ENCODE measurements at regions not wholly inside any gene's neighbourhood (a gene's known extent, or its start where the extent isn't known, plus 50 kb on each side); places are given as distances from the start of the nearest gene placed in this dataset.

- H3K27ac Mint-ChIP-seq = no peak overlapping the region
- H3K4me1 ChIP-seq (ENCODE audit: insufficient read depth, low read length) = no peaks in the 10 kb centered on the region
- H3K27me3 Mint-ChIP-seq = no peaks in the 10 kb centered on the region
- TF ChIP-seq, protein P1, sequence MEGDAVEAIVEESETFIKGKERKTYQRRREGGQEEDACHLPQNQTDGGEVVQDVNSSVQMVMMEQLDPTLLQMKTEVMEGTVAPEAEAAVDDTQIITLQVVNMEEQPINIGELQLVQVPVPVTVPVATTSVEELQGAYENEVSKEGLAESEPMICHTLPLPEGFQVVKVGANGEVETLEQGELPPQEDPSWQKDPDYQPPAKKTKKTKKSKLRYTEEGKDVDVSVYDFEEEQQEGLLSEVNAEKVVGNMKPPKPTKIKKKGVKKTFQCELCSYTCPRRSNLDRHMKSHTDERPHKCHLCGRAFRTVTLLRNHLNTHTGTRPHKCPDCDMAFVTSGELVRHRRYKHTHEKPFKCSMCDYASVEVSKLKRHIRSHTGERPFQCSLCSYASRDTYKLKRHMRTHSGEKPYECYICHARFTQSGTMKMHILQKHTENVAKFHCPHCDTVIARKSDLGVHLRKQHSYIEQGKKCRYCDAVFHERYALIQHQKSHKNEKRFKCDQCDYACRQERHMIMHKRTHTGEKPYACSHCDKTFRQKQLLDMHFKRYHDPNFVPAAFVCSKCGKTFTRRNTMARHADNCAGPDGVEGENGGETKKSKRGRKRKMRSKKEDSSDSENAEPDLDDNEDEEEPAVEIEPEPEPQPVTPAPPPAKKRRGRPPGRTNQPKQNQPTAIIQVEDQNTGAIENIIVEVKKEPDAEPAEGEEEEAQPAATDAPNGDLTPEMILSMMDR (IDR thresholded peaks at IDR 0.05) = no peak
- H3K4me3 ChIP-seq (ENCODE audit: low read length) = no peak overlapping the region
- no peak for DNase-seq
- CTCF ChIA-PET = no interaction called here
- no peaks in the 10 kb centered on the region for H3K27me3 ChIP-seq (ENCODE audit: control insufficient read depth in 1 of 2, insufficient read depth in 2 of 2, low read length in 2 of 2)
- H3K9me3 Mint-ChIP-seq = no peaks in the 10 kb centered on the region
- H3K36me3 Mint-ChIP-seq (ENCODE audit: low read depth) = no peaks in the 10 kb centered on the region
- intact Hi-C loops (cut with DNase I, micrococcal nuclease) = no loop called here
- H3K4me1 Mint-ChIP-seq (ENCODE audit: low read depth) = no peaks in the 10 kb centered on the region
- H3K9me3 ChIP-seq (ENCODE audit: control insufficient read depth in 1 of 2, insufficient read depth in 1 of 2, low read length in 2 of 2) = peaks cover 0 to 8% of the 10 kb centered on the region in 2 experiments
- no peak overlapping the region for H3K4me3 Mint-ChIP-seq
- POLR2A ChIA-PET = no interaction called here
- ATAC-seq (ENCODE audit: poor library complexity) = no peak
- no peaks in the 10 kb centered on the region for H3K36me3 ChIP-seq (ENCODE audit: insufficient read depth, low read length)
- no peak overlapping the region for H3K27ac ChIP-seq (ENCODE audit: low read depth in 1 of 2, low read length in 2 of 2)
These were observed 216.8 kb downstream of the RAD51AP2 start for GRCh38 chr2:17301437-17301836.

- intact Hi-C loops (cut with DNase I, micrococcal nuclease) = no loop called here
- Mint-ChIP-seq H3K27me3 (no peaks in the 10 kb centered on the region), H3K4me1 (ENCODE audit: low read depth) (no peaks in the 10 kb centered on the region), H3K27ac (no peak overlapping the region), H3K9me3 (no peaks in the 10 kb centered on the region), H3K4me3 (no peak overlapping the region), H3K36me3 (ENCODE audit: low read depth) (no peaks in the 10 kb centered on the region)
- Histone ChIP-seq H3K4me1 (ENCODE audit: insufficient read depth, low read length) (no peaks in the 10 kb centered on the region), H3K36me3 (ENCODE audit: insufficient read depth, low read length) (no peaks in the 10 kb centered on the region), H3K4me3 (ENCODE audit: low read length) (no peak overlapping the region), H3K9me3 (ENCODE audit: control insufficient read depth in 1 of 2, insufficient read depth in 1 of 2, low read length in 2 of 2) (peaks cover 0 to 8% of the 10 kb centered on the region in 2 experiments), H3K27ac (ENCODE audit: low read depth in 1 of 2, low read length in 2 of 2) (no peak overlapping the region), H3K27me3 (ENCODE audit: control insufficient read depth in 1 of 2, insufficient read depth in 2 of 2, low read length in 2 of 2) (no peaks in the 10 kb centered on the region)
- TF ChIP-seq, protein P1 (IDR thresholded peaks at IDR 0.05) = no peak
- ChIA-PET CTCF (no interaction called here), POLR2A (no interaction called here)
- DNase-seq = no peak
- no peak for ATAC-seq (ENCODE audit: poor library complexity)
These were observed 218.2 kb downstream of the RAD51AP2 start for GRCh38 chr2:17299891-17300540.

DNA sequence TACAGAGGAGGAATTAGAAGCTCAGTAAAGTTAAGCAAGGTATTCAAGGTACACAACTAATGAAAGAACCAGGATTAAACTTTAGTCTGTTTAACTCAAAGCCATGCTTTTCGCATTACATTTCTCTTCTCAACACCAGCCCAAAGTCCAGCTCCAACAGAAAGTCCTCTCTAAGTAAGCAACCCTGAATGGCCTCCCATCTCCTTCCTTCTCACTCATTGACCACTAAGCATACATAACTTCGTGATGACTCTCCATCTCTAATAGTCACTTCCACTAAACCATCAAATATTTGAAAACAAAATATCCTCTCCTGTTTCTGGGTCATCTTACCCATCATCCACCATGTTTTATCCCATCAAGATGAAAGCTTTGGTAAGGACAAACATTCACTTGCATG lies 219.8 kb downstream of the RAD51AP2 start:
- ATAC-seq (ENCODE audit: poor library complexity) = no peak
- DNase-seq = no peak
- Histone ChIP-seq H3K27me3 (ENCODE audit: control insufficient read depth in 1 of 2, insufficient read depth in 2 of 2, low read length in 2 of 2) (no peaks in the 10 kb centered on the region), H3K4me1 (ENCODE audit: insufficient read depth, low read length) (no peaks in the 10 kb centered on the region), H3K36me3 (ENCODE audit: insufficient read depth, low read length) (no peaks in the 10 kb centered on the region), H3K27ac (ENCODE audit: low read depth in 1 of 2, low read length in 2 of 2) (no peak overlapping the region), H3K4me3 (ENCODE audit: low read length) (no peak overlapping the region), H3K9me3 (ENCODE audit: control insufficient read depth in 1 of 2, insufficient read depth in 1 of 2, low read length in 2 of 2) (peaks cover 0 to 3% of the 10 kb centered on the region in 2 experiments)
- Mint-ChIP-seq H3K9me3 (no peaks in the 10 kb centered on the region), H3K27ac (no peak overlapping the region), H3K4me1 (ENCODE audit: low read depth) (no peaks in the 10 kb centered on the region), H3K27me3 (no peaks in the 10 kb centered on the region), H3K4me3 (no peak overlapping the region), H3K36me3 (ENCODE audit: low read depth) (no peaks in the 10 kb centered on the region)
- TF ChIP-seq, protein P1 (IDR thresholded peaks at IDR 0.05) = no peak
- ChIA-PET CTCF (no interaction called here), POLR2A (no interaction called here)
- intact Hi-C loops (cut with DNase I, micrococcal nuclease) = no loop called here
